ENCODE measurements at regions not wholly inside any gene's neighbourhood (a gene's known extent, or its start where the extent isn't known, plus 50 kb on each side); places are given as distances from the start of the nearest gene placed in this dataset.

- H3K27me3 Mint-ChIP-seq (ENCODE audit: insufficient read depth, unreplicated experiment), result no peaks in the 10 kb centered on the region
- H3K4me1 Mint-ChIP-seq (ENCODE audit: low read depth, unreplicated experiment), result no peaks in the 10 kb centered on the region
- CTCF ChIA-PET, result no interaction called here
- H3K4me3 Mint-ChIP-seq (ENCODE audit: unreplicated experiment), result no peak overlapping the region
- Histone ChIP-seq H3K4me1 (no peaks in the 10 kb centered on the region), H3K4me3 (ENCODE audit: low read depth, low read length) (no peak overlapping the region), H3K27me3 (replicated peaks; ENCODE audit: control insufficient read depth, insufficient read depth, low read length) (no peaks in the 10 kb centered on the region), H3K36me3 (ENCODE audit: control insufficient read depth, insufficient read depth, low read length) (no peaks in the 10 kb centered on the region), H3K9me3 (no peaks in the 10 kb centered on the region)
- no peak for DNase-seq
- no peak overlapping the region for H3K27ac Mint-ChIP-seq (ENCODE audit: unreplicated experiment)
- no peaks in the 10 kb centered on the region for H3K36me3 Mint-ChIP-seq (ENCODE audit: insufficient read depth, unreplicated experiment)
- POLR2A ChIA-PET, result no interaction called here
- intact Hi-C loops (cut with micrococcal nuclease; ENCODE audit: unreplicated experiment), result no loop called here
- no peaks in the 10 kb centered on the region for H3K9me3 Mint-ChIP-seq (ENCODE audit: unreplicated experiment)
- no TSS peak for BruUV-seq (replicated peaks)
- no peak for TF ChIP-seq CTCF (IDR thresholded peaks at IDR 0.05; ENCODE audit: insufficient read depth in 1 of 2, low read depth in 1 of 2, low read length in 1 of 2, severe bottlenecking in 1 of 2, unreplicated experiment in 1 of 2)
Observed at GRCh38 chr1:195188821-195189220, 1419.4 kb downstream of the KCNT2 start.

GRCh38 chr1:195186544-195186943 is 1421.7 kb downstream of the KCNT2 start:
- intact Hi-C loops (cut with micrococcal nuclease; ENCODE audit: unreplicated experiment), result no loop called here
- ChIA-PET POLR2A (no interaction called here), CTCF (no interaction called here)
- H3K27ac Mint-ChIP-seq (ENCODE audit: unreplicated experiment), result no peak overlapping the region
- Histone ChIP-seq H3K27me3 (replicated peaks; ENCODE audit: control insufficient read depth, insufficient read depth, low read length) (no peaks in the 10 kb centered on the region), H3K9me3 (no peaks in the 10 kb centered on the region), H3K36me3 (ENCODE audit: control insufficient read depth, insufficient read depth, low read length) (no peaks in the 10 kb centered on the region), H3K4me3 (ENCODE audit: low read depth, low read length) (no peak overlapping the region), H3K4me1 (no peaks in the 10 kb centered on the region)
- TF ChIP-seq CTCF (IDR thresholded peaks at IDR 0.05; ENCODE audit: insufficient read depth in 1 of 2, low read depth in 1 of 2, low read length in 1 of 2, severe bottlenecking in 1 of 2, unreplicated experiment in 1 of 2), result no peak
- no peaks in the 10 kb centered on the region for H3K36me3 Mint-ChIP-seq (ENCODE audit: insufficient read depth, unreplicated experiment)
- H3K4me1 Mint-ChIP-seq (ENCODE audit: low read depth, unreplicated experiment), result no peaks in the 10 kb centered on the region
- DNase-seq, result no peak
- no TSS peak for BruUV-seq (replicated peaks)
- no peak overlapping the region for H3K4me3 Mint-ChIP-seq (ENCODE audit: unreplicated experiment)
- no peaks in the 10 kb centered on the region for H3K27me3 Mint-ChIP-seq (ENCODE audit: insufficient read depth, unreplicated experiment)
- H3K9me3 Mint-ChIP-seq (ENCODE audit: unreplicated experiment), result no peaks in the 10 kb centered on the region

GRCh38 chr1:195185736-195186135 is 1422.5 kb downstream of the KCNT2 start:
- Histone ChIP-seq H3K9me3 (no peaks in the 10 kb centered on the region), H3K36me3 (ENCODE audit: control insufficient read depth, insufficient read depth, low read length) (no peaks in the 10 kb centered on the region), H3K27me3 (replicated peaks; ENCODE audit: control insufficient read depth, insufficient read depth, low read length) (no peaks in the 10 kb centered on the region), H3K4me3 (ENCODE audit: low read depth, low read length) (no peak overlapping the region), H3K4me1 (no peaks in the 10 kb centered on the region)
- POLR2A ChIA-PET, result no interaction called here
- H3K9me3 Mint-ChIP-seq (ENCODE audit: unreplicated experiment), result no peaks in the 10 kb centered on the region
- intact Hi-C loops (cut with micrococcal nuclease; ENCODE audit: unreplicated experiment), result no loop called here
- no peak overlapping the region for H3K4me3 Mint-ChIP-seq (ENCODE audit: unreplicated experiment)
- H3K27ac Mint-ChIP-seq (ENCODE audit: unreplicated experiment), result no peak overlapping the region
- no peaks in the 10 kb centered on the region for H3K36me3 Mint-ChIP-seq (ENCODE audit: insufficient read depth, unreplicated experiment)
- TF ChIP-seq CTCF (IDR thresholded peaks at IDR 0.05; ENCODE audit: insufficient read depth in 1 of 2, low read depth in 1 of 2, low read length in 1 of 2, severe bottlenecking in 1 of 2, unreplicated experiment in 1 of 2), result no peak
- DNase-seq, result no peak
- CTCF ChIA-PET, result no interaction called here
- no TSS peak for BruUV-seq (replicated peaks)
- no peaks in the 10 kb centered on the region for H3K27me3 Mint-ChIP-seq (ENCODE audit: insufficient read depth, unreplicated experiment)
- H3K4me1 Mint-ChIP-seq (ENCODE audit: low read depth, unreplicated experiment), result no peaks in the 10 kb centered on the region
